ENCODE measurements at regions not wholly inside any gene's neighbourhood (a gene's known extent, or its start where the extent isn't known, plus 50 kb on each side); places are given as distances from the start of the nearest gene placed in this dataset.

GRCh38 chr15:39270934-39271333, 309.9 kb upstream of the THBS1 start:
- TF ChIP-seq CTCF (IDR thresholded peaks at IDR 0.05; ENCODE audit: low read depth, low read length): no peak
- no peak for TF ChIP-seq EZH2phosphoT487 (IDR thresholded peaks at IDR 0.05; ENCODE audit: low read depth)

Measured in OCI-LY3 (cell line).